ENCODE measurements at regions not wholly inside any gene's neighbourhood (a gene's known extent, or its start where the extent isn't known, plus 50 kb on each side); places are given as distances from the start of the nearest gene placed in this dataset.

DNA sequence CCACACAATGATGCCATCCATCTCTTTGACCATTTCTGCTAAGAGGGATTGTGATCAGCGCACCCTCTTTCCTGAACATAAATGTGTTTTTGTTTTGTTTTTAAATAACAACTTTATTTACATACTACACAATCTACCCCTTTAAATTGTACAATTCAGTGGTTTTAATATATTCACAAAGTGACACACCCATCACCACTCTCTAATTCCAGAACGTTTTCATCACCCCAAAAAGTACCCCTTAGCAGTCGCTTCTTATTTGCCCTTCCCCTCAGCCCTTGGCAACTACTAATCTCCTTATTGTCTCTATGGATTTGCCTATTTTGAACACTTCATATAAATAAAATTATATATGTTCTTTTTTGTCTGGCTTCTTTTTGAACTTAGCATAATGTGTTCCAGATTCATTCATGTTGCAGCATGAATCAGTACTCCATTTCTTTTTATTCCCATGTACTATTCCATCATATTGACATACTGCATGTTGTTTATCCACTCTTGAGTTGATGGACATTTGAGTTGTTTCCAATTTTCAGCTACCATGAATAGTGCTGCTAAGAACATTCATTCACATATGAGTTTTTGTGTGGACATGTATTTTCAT lies 150.9 kb upstream of the NABP1 start:
- Histone ChIP-seq H3K4me1 (ENCODE audit: control insufficient read depth, extremely low read depth, insufficient read depth, low read length) (no peaks in the 10 kb centered on the region), H3K9ac (ENCODE audit: insufficient read depth, low read length) (no peak overlapping the region), H3K27ac (ENCODE audit: insufficient read depth, low read length) (no peak overlapping the region), H4K20me1 (ENCODE audit: control insufficient read depth, extremely low read depth, insufficient read depth, low read length) (no peaks in the 10 kb centered on the region), H3K79me2 (ENCODE audit: control insufficient read depth, insufficient read depth, low read length) (no peaks in the 10 kb centered on the region), H3K36me3 (ENCODE audit: control insufficient read depth, insufficient read depth, low read length) (no peaks in the 10 kb centered on the region), H3K4me3 (replicated peaks in 1 of 4; ENCODE audit: control extremely low read depth in 1 of 4, insufficient read depth in 1 of 4, low read depth in 3 of 4, low read length in 4 of 4) (no peak overlapping the region), H3K4me2 (ENCODE audit: extremely low read depth, insufficient read depth, low read length) (no peak overlapping the region), H2AFZ (ENCODE audit: low read length) (no peak overlapping the region), H3K27me3 (ENCODE audit: control insufficient read depth, insufficient read depth, low read length) (peaks cover 2% of the 10 kb centered on the region), H3K9me3 (ENCODE audit: control insufficient read depth, insufficient read depth, low read depth, low read length) (no peaks in the 10 kb centered on the region)
- no peak for TF ChIP-seq EZH2 (IDR thresholded peaks at IDR 0.05; ENCODE audit: low read length, missing control alignments)
- TF ChIP-seq, protein P1, sequence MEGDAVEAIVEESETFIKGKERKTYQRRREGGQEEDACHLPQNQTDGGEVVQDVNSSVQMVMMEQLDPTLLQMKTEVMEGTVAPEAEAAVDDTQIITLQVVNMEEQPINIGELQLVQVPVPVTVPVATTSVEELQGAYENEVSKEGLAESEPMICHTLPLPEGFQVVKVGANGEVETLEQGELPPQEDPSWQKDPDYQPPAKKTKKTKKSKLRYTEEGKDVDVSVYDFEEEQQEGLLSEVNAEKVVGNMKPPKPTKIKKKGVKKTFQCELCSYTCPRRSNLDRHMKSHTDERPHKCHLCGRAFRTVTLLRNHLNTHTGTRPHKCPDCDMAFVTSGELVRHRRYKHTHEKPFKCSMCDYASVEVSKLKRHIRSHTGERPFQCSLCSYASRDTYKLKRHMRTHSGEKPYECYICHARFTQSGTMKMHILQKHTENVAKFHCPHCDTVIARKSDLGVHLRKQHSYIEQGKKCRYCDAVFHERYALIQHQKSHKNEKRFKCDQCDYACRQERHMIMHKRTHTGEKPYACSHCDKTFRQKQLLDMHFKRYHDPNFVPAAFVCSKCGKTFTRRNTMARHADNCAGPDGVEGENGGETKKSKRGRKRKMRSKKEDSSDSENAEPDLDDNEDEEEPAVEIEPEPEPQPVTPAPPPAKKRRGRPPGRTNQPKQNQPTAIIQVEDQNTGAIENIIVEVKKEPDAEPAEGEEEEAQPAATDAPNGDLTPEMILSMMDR (conservative IDR thresholded peaks at IDR 0.05 in 1 of 2, IDR thresholded peaks at IDR 0.05 in 1 of 2; ENCODE audit: low read depth in 1 of 2, low read length in 2 of 2): no peak
- no peak for DNase-seq (ENCODE audit: low read depth in 2 of 2)

DNA sequence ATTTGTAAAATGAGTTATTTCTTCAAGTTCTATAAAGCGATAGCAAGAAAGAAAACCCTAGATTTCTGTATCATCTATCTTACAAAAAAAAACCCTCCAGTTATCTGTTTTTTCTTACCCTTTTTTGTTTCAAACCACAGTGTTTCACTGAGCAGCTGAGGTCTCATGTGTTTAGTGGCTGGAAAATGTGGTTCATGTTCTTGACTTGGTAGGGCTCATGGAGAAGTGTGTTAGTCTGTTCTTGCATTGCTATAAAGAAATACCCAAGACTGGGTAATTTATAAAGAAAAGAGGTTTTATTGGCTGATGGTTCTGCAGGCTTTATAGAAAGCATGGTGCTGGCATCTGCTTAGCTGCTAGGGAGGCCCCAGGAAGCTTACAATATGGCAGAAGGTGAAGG lies 147.3 kb upstream of the NABP1 start:
- H3K27ac ChIP-seq (ENCODE audit: insufficient read depth, low read length): no peak overlapping the region
- peaks cover 2% of the 10 kb centered on the region for H3K27me3 ChIP-seq (ENCODE audit: control insufficient read depth, insufficient read depth, low read length)
- H3K9ac ChIP-seq (ENCODE audit: insufficient read depth, low read length): no peak overlapping the region
- no peaks in the 10 kb centered on the region for H3K4me1 ChIP-seq (ENCODE audit: control insufficient read depth, extremely low read depth, insufficient read depth, low read length)
- TF ChIP-seq, protein P1 (conservative IDR thresholded peaks at IDR 0.05 in 1 of 2, IDR thresholded peaks at IDR 0.05 in 1 of 2; ENCODE audit: low read depth in 1 of 2, low read length in 2 of 2): no peak
- no peak for TF ChIP-seq EZH2 (IDR thresholded peaks at IDR 0.05; ENCODE audit: low read length, missing control alignments)
- no peaks in the 10 kb centered on the region for H3K79me2 ChIP-seq (ENCODE audit: control insufficient read depth, insufficient read depth, low read length)
- no peaks in the 10 kb centered on the region for H3K9me3 ChIP-seq (ENCODE audit: control insufficient read depth, insufficient read depth, low read depth, low read length)
- H2AFZ ChIP-seq (ENCODE audit: low read length): no peak overlapping the region
- no peak overlapping the region for H3K4me2 ChIP-seq (ENCODE audit: extremely low read depth, insufficient read depth, low read length)
- H4K20me1 ChIP-seq (ENCODE audit: control insufficient read depth, extremely low read depth, insufficient read depth, low read length): no peaks in the 10 kb centered on the region
- H3K36me3 ChIP-seq (ENCODE audit: control insufficient read depth, insufficient read depth, low read length): no peaks in the 10 kb centered on the region
- H3K4me3 ChIP-seq (replicated peaks in 1 of 4; ENCODE audit: control extremely low read depth in 1 of 4, insufficient read depth in 1 of 4, low read depth in 3 of 4, low read length in 4 of 4): no peak overlapping the region
- DNase-seq (ENCODE audit: low read depth in 2 of 2): no peak

DNA sequence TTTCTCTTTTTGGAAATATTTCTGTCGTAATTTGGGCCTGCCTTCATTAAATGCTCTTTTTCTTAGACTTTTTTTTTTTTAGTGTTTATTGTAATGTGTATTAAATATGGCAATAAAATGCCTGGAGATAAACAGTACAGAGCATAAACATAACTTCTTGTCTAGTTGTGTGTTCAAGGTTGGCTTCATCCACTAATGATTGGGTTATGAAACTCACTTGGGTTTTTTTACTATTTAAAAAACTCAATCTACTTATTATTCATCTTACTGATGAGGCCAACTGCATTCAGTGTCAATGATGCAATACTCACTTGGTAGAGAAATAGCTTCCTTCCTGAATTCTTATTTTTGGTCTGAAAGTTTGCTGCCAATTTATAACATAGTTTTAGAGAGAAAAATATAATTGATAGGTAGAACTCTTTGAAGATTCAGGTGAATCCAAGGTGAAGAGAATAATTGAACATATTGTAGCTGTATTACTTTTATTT lies 144.2 kb upstream of the NABP1 start:
- H4K20me1 ChIP-seq (ENCODE audit: control insufficient read depth, extremely low read depth, insufficient read depth, low read length): no peaks in the 10 kb centered on the region
- no peak overlapping the region for H3K27ac ChIP-seq (ENCODE audit: insufficient read depth, low read length)
- H3K27me3 ChIP-seq (ENCODE audit: control insufficient read depth, insufficient read depth, low read length): peaks cover 2% of the 10 kb centered on the region
- no peaks in the 10 kb centered on the region for H3K9me3 ChIP-seq (ENCODE audit: control insufficient read depth, insufficient read depth, low read depth, low read length)
- no peak overlapping the region for H3K9ac ChIP-seq (ENCODE audit: insufficient read depth, low read length)
- no peaks in the 10 kb centered on the region for H3K4me1 ChIP-seq (ENCODE audit: control insufficient read depth, extremely low read depth, insufficient read depth, low read length)
- TF ChIP-seq, protein P1 (conservative IDR thresholded peaks at IDR 0.05 in 1 of 2, IDR thresholded peaks at IDR 0.05 in 1 of 2; ENCODE audit: low read depth in 1 of 2, low read length in 2 of 2): no peak
- no peak for TF ChIP-seq EZH2 (IDR thresholded peaks at IDR 0.05; ENCODE audit: low read length, missing control alignments)
- H3K4me3 ChIP-seq (replicated peaks in 1 of 4; ENCODE audit: control extremely low read depth in 1 of 4, insufficient read depth in 1 of 4, low read depth in 3 of 4, low read length in 4 of 4): no peak overlapping the region
- H2AFZ ChIP-seq (ENCODE audit: low read length): no peak overlapping the region
- peak in 1 of 2 donors; percentile 33 for DNase-seq (ENCODE audit: low read depth in 2 of 2)
- H3K4me2 ChIP-seq (ENCODE audit: extremely low read depth, insufficient read depth, low read length): no peak overlapping the region
- no peaks in the 10 kb centered on the region for H3K79me2 ChIP-seq (ENCODE audit: control insufficient read depth, insufficient read depth, low read length)
- H3K36me3 ChIP-seq (ENCODE audit: control insufficient read depth, insufficient read depth, low read length): no peaks in the 10 kb centered on the region
